ENCODE measurements at regions not wholly inside any gene's neighbourhood (a gene's known extent, or its start where the extent isn't known, plus 50 kb on each side); places are given as distances from the start of the nearest gene placed in this dataset.

GRCh38 chr9:17063535-17064135 is 71.2 kb upstream of the CNTLN start:
- H3K4me1 Mint-ChIP-seq (ENCODE audit: low read depth), result no peaks in the 10 kb centered on the region
- H3K4me3 ChIP-seq (ENCODE audit: low read length), result no peak overlapping the region
- no peaks in the 10 kb centered on the region for H3K9me3 ChIP-seq (ENCODE audit: control insufficient read depth in 1 of 2, insufficient read depth in 1 of 2, low read length in 2 of 2)
- no peaks in the 10 kb centered on the region for H3K9me3 Mint-ChIP-seq
- no peaks in the 10 kb centered on the region for H3K27me3 ChIP-seq (ENCODE audit: control insufficient read depth in 1 of 2, insufficient read depth in 2 of 2, low read length in 2 of 2)
- no peaks in the 10 kb centered on the region for H3K27me3 Mint-ChIP-seq
- TF ChIP-seq, protein P1, sequence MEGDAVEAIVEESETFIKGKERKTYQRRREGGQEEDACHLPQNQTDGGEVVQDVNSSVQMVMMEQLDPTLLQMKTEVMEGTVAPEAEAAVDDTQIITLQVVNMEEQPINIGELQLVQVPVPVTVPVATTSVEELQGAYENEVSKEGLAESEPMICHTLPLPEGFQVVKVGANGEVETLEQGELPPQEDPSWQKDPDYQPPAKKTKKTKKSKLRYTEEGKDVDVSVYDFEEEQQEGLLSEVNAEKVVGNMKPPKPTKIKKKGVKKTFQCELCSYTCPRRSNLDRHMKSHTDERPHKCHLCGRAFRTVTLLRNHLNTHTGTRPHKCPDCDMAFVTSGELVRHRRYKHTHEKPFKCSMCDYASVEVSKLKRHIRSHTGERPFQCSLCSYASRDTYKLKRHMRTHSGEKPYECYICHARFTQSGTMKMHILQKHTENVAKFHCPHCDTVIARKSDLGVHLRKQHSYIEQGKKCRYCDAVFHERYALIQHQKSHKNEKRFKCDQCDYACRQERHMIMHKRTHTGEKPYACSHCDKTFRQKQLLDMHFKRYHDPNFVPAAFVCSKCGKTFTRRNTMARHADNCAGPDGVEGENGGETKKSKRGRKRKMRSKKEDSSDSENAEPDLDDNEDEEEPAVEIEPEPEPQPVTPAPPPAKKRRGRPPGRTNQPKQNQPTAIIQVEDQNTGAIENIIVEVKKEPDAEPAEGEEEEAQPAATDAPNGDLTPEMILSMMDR (IDR thresholded peaks at IDR 0.05), result no peak
- H3K4me3 Mint-ChIP-seq, result no peak overlapping the region
- no peak overlapping the region for H3K27ac Mint-ChIP-seq
- H3K36me3 ChIP-seq (ENCODE audit: insufficient read depth, low read length), result no peaks in the 10 kb centered on the region
- H3K4me1 ChIP-seq (ENCODE audit: insufficient read depth, low read length), result no peaks in the 10 kb centered on the region
- DNase-seq (peak in 3 of 14 experiments; percentile 1 to 14 (median 8)), ATAC-seq (ENCODE audit: poor library complexity) (no peak)
- intact Hi-C loops (cut with DNase I, micrococcal nuclease), result loop anchor here in 1 of 2 experiments (10.0 kb wide), 1 partner anchor 401 kb away; no protein-coding TSS in a partner anchor
- ChIA-PET POLR2A (no interaction called here), CTCF (no interaction called here)
- no peak overlapping the region for H3K27ac ChIP-seq (ENCODE audit: low read depth in 1 of 2, low read length in 2 of 2)
- no peaks in the 10 kb centered on the region for H3K36me3 Mint-ChIP-seq (ENCODE audit: low read depth)

DNA sequence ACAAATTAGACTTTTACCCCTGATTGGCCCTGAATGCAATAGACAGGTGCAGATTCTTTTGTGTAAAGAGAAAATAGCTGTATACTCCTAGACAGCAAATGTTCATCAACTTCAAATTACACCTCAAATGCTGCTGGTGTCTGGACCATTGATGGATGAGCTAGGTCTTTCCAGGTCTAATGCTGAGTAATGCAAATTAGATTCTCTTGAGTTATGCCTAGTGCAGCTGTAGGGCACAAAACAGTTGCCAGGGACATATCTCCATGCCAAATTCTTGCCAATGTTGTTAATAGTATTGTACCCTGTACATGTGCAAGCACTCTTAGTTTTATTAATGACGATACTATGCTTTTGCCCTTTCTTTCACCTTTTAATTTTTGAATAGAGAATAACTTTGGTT is 72.3 kb upstream of the CNTLN start:
- Histone ChIP-seq H3K27ac (ENCODE audit: low read depth in 1 of 2, low read length in 2 of 2) (no peak overlapping the region), H3K36me3 (ENCODE audit: insufficient read depth, low read length) (no peaks in the 10 kb centered on the region), H3K27me3 (ENCODE audit: control insufficient read depth in 1 of 2, insufficient read depth in 2 of 2, low read length in 2 of 2) (no peaks in the 10 kb centered on the region), H3K9me3 (ENCODE audit: control insufficient read depth in 1 of 2, insufficient read depth in 1 of 2, low read length in 2 of 2) (peaks cover 0 to 5% of the 10 kb centered on the region in 2 experiments), H3K4me3 (ENCODE audit: low read length) (no peak overlapping the region), H3K4me1 (ENCODE audit: insufficient read depth, low read length) (no peaks in the 10 kb centered on the region)
- Mint-ChIP-seq H3K36me3 (ENCODE audit: low read depth) (no peaks in the 10 kb centered on the region), H3K27ac (no peak overlapping the region), H3K9me3 (peaks cover 2% of the 10 kb centered on the region), H3K27me3 (no peaks in the 10 kb centered on the region), H3K4me1 (ENCODE audit: low read depth) (no peaks in the 10 kb centered on the region), H3K4me3 (no peak overlapping the region)
- POLR2A ChIA-PET, result no interaction called here
- TF ChIP-seq, protein P1 (IDR thresholded peaks at IDR 0.05), result no peak
- ATAC-seq (ENCODE audit: poor library complexity), result no peak
- CTCF ChIA-PET, result no interaction called here
- intact Hi-C loops (cut with DNase I, micrococcal nuclease), result loop anchor here in 1 of 2 experiments (10.0 kb wide), 1 partner anchor 402 kb away; no protein-coding TSS in a partner anchor
- no peak for DNase-seq

- ChIA-PET CTCF (no interaction called here), POLR2A (no interaction called here)
- intact Hi-C loops (cut with DNase I, micrococcal nuclease), result loop anchor here in 1 of 2 experiments (10.0 kb wide), 1 partner anchor 404 kb away; no protein-coding TSS in a partner anchor
- no peak overlapping the region for H3K4me3 ChIP-seq (ENCODE audit: low read length)
- Mint-ChIP-seq H3K36me3 (ENCODE audit: low read depth) (no peaks in the 10 kb centered on the region), H3K4me3 (no peak overlapping the region), H3K9me3 (peaks cover 2% of the 10 kb centered on the region), H3K27me3 (no peaks in the 10 kb centered on the region), H3K4me1 (ENCODE audit: low read depth) (no peaks in the 10 kb centered on the region), H3K27ac (no peak overlapping the region)
- no peaks in the 10 kb centered on the region for H3K36me3 ChIP-seq (ENCODE audit: insufficient read depth, low read length)
- no peaks in the 10 kb centered on the region for H3K27me3 ChIP-seq (ENCODE audit: control insufficient read depth in 1 of 2, insufficient read depth in 2 of 2, low read length in 2 of 2)
- DNase-seq (no peak), ATAC-seq (ENCODE audit: poor library complexity) (no peak)
- H3K4me1 ChIP-seq (ENCODE audit: insufficient read depth, low read length), result no peaks in the 10 kb centered on the region
- H3K27ac ChIP-seq (ENCODE audit: low read depth in 1 of 2, low read length in 2 of 2), result no peak overlapping the region
- TF ChIP-seq, protein P1 (IDR thresholded peaks at IDR 0.05), result no peak
- H3K9me3 ChIP-seq (ENCODE audit: control insufficient read depth in 1 of 2, insufficient read depth in 1 of 2, low read length in 2 of 2), result peaks cover 0 to 11% of the 10 kb centered on the region in 2 experiments
Observed at GRCh38 chr9:17060450-17060849, 74.4 kb upstream of the CNTLN start.
